ENCODE measurements at regions not wholly inside any gene's neighbourhood (a gene's known extent, or its start where the extent isn't known, plus 50 kb on each side); places are given as distances from the start of the nearest gene placed in this dataset.

GRCh38 chr4:104795264-104795939 lies 300.7 kb upstream of the CXXC4 start:
- peak in 1 of 2 donors; percentile 1 for DNase-seq (ENCODE audit: low read depth in 2 of 2)
- TF ChIP-seq CTCF (IDR thresholded peaks at IDR 0.05; ENCODE audit: low read depth, low read length): no peak
- H3K4me3 ChIP-seq (replicated peaks in 1 of 2; ENCODE audit: low read depth in 2 of 2, low read length in 2 of 2): no peak overlapping the region

GRCh38 chr4:104811727-104812126 lies 317.0 kb upstream of the CXXC4 start:
- DNase-seq (ENCODE audit: low read depth in 2 of 2): no peak
- no peak overlapping the region for H3K4me3 ChIP-seq (replicated peaks in 1 of 2; ENCODE audit: low read depth in 2 of 2, low read length in 2 of 2)
- no peak for TF ChIP-seq CTCF (IDR thresholded peaks at IDR 0.05; ENCODE audit: low read depth, low read length)

GRCh38 chr4:104815665-104816064 lies 321.0 kb upstream of the CXXC4 start:
- no peak overlapping the region for H3K4me3 ChIP-seq (replicated peaks in 1 of 2; ENCODE audit: low read depth in 2 of 2, low read length in 2 of 2)
- peak in 1 of 2 donors; percentile 1 for DNase-seq (ENCODE audit: low read depth in 2 of 2)
- TF ChIP-seq CTCF (IDR thresholded peaks at IDR 0.05; ENCODE audit: low read depth, low read length): no peak

GRCh38 chr4:104818579-104818978 lies 323.9 kb upstream of the CXXC4 start:
- no peak overlapping the region for H3K4me3 ChIP-seq (replicated peaks in 1 of 2; ENCODE audit: low read depth in 2 of 2, low read length in 2 of 2)
- TF ChIP-seq CTCF (IDR thresholded peaks at IDR 0.05; ENCODE audit: low read depth, low read length): no peak
- DNase-seq (ENCODE audit: low read depth in 2 of 2): no peak

- H3K4me3 ChIP-seq (replicated peaks in 1 of 2; ENCODE audit: low read depth in 2 of 2, low read length in 2 of 2): no peak overlapping the region
- no peak for DNase-seq (ENCODE audit: low read depth in 2 of 2)
- no peak for TF ChIP-seq CTCF (IDR thresholded peaks at IDR 0.05; ENCODE audit: low read depth, low read length)
Observed at GRCh38 chr4:104826171-104826570, 320.5 kb upstream of the TET2 start.

- no peak for DNase-seq (ENCODE audit: low read depth in 2 of 2)
- TF ChIP-seq CTCF (IDR thresholded peaks at IDR 0.05; ENCODE audit: low read depth, low read length): no peak
- H3K4me3 ChIP-seq (replicated peaks in 1 of 2; ENCODE audit: low read depth in 2 of 2, low read length in 2 of 2): no peak overlapping the region
Observed at GRCh38 chr4:104829761-104830160, 316.9 kb upstream of the TET2 start.
